Muscle layer of colon (tissue), 2 donors: ENCODE measurements at regions not wholly inside any gene's neighbourhood (a gene's known extent, or its start where the extent isn't known, plus 50 kb on each side); places are given as distances from the start of the nearest gene placed in this dataset.

ENCODE experiments used
- H3K27ac ChIP-seq: one replicate; pipeline ENCODE4 v1.7.0; 2013; ENCODE audit warnings: low read depth, mild to moderate bottlenecking, low read length, moderate library complexity
- H3K27me3 ChIP-seq, 2 donors: one replicate each; pipeline ENCODE4 v1.7.0; 2013; ENCODE audit warnings: low read length in 2 of 2, mild to moderate bottlenecking in 2 of 2; ENCODE audit not compliant: insufficient read depth in 2 of 2, control insufficient read depth in 1 of 2
- H3K36me3 ChIP-seq: one replicate; pipeline ENCODE4 v1.7.0; 2013; ENCODE audit warnings: mild to moderate bottlenecking, low read length; ENCODE audit not compliant: insufficient read depth
- H3K4me1 ChIP-seq: one replicate; pipeline ENCODE4 v1.7.0; 2013; ENCODE audit warnings: mild to moderate bottlenecking, low read length; ENCODE audit not compliant: insufficient read depth
- H3K4me3 ChIP-seq, 2 donors: one replicate each; pipeline ENCODE4 v1.7.0; 2013; ENCODE audit warnings: low read length in 2 of 2, low read depth in 1 of 2, mild to moderate bottlenecking in 1 of 2, moderate library complexity in 1 of 2
- H3K9ac ChIP-seq: one replicate; pipeline ENCODE4 v1.7.0; 2013; ENCODE audit warnings: low read length
- H3K9me3 ChIP-seq: one replicate; pipeline ENCODE4 v1.7.0; 2013; ENCODE audit warnings: mild to moderate bottlenecking, low read length
- donor health status: abdominal sarcoma.
- donor health status: Adenocarcinoma of cecum.

DNA sequence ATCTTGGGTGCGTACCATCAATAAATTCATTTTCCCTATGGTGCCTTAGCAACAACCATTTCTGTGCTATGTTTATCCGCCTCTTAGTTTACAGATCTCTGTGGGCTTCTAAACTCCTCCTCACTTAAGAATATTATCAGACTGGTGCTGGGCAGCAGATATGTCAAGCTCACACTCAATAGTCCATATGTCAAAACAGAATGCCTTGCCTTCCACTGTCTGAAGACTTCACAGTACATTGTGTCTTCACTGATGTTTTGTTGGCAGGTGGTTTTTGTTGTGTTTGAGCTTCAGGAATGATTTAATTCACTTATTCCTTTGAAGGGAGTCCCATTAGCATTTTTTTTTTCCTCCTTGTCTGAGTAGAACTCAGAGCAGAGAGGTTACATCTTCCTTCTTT is 419.6 kb downstream of the DNAJB9 start:
- H3K9ac ChIP-seq = no peak overlapping the region
- no peaks in the 10 kb centered on the region for H3K36me3 ChIP-seq
- no peak overlapping the region for H3K4me3 ChIP-seq
- H3K27me3 ChIP-seq = no peaks in the 10 kb centered on the region
- no peak overlapping the region for H3K27ac ChIP-seq
- H3K4me1 ChIP-seq = no peaks in the 10 kb centered on the region
- H3K9me3 ChIP-seq = no peaks in the 10 kb centered on the region

DNA sequence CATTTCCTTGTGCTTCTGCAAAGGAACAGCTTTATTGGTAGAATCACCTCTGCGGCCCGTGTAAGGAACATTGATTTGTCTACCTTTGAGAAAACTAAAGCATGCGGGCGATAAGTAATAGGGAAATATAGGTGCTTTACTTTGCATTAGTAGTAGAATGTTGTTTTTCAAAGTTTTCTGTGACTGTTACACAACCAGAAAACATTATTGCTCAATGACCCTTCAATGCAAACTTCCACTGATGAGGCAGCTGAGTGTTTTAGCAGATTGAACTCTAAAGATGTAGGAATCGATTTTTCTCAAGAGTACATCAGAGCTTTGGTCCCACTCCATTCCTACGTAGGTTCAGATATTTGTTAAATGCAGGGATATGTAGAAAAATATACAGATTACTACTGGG is 427.8 kb downstream of the DNAJB9 start:
- Histone ChIP-seq H3K36me3 (no peaks in the 10 kb centered on the region), H3K9me3 (no peaks in the 10 kb centered on the region), H3K4me1 (no peaks in the 10 kb centered on the region), H3K27ac (no peak overlapping the region), H3K9ac (no peak overlapping the region), H3K27me3 (no peaks in the 10 kb centered on the region), H3K4me3 (no peak overlapping the region)

GRCh38 chr7:109003742-109004141 is 434.1 kb downstream of the DNAJB9 start:
- H3K9ac ChIP-seq = no peak overlapping the region
- no peaks in the 10 kb centered on the region for H3K36me3 ChIP-seq
- no peak overlapping the region for H3K27ac ChIP-seq
- H3K27me3 ChIP-seq = no peaks in the 10 kb centered on the region
- no peaks in the 10 kb centered on the region for H3K4me1 ChIP-seq
- H3K4me3 ChIP-seq = no peak overlapping the region
- no peaks in the 10 kb centered on the region for H3K9me3 ChIP-seq

DNA sequence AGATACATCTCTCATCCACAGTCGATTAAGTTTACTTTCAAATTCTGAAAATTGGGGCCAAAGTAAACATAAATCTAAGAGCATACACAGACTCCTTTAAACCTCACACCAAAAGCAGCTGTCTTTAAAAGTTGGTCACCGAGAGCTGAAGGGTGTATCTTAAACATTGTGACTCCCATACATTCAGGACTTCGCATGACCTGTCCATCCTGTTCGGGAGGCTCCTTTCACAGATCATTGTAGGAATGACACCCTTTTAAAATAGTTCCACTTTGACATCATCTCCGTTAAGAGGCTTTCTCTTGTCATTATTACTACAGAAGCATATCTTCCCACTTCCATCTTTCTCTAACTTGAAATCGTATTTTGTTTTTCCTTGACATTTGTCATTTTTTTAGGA is 440.0 kb downstream of the DNAJB9 start:
- H3K27ac ChIP-seq = no peak overlapping the region
- no peaks in the 10 kb centered on the region for H3K4me1 ChIP-seq
- H3K27me3 ChIP-seq = no peaks in the 10 kb centered on the region
- no peaks in the 10 kb centered on the region for H3K9me3 ChIP-seq
- H3K4me3 ChIP-seq = no peak overlapping the region
- no peak overlapping the region for H3K9ac ChIP-seq
- H3K36me3 ChIP-seq = no peaks in the 10 kb centered on the region

DNA sequence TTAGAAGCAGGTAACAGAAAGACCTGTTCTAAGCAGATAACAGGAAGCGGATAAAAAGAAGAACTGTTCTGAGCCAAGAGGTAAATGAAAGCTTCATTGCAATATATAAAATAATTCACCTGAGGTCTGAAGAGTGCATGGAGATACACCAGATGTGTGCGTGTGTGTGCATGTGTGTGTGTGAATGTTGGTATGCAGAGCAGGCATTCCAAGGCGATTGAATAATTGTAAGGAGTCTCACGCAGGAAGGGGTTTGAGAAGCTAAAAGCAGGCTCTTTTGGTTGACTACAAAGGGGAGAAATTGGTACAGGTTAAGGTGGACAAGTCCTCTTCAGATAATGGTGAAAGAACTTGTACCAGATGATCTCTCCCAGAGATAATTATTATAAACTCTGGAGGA is 450.6 kb downstream of the DNAJB9 start:
- Histone ChIP-seq H3K4me3 (no peak overlapping the region), H3K9me3 (no peaks in the 10 kb centered on the region)

DNA sequence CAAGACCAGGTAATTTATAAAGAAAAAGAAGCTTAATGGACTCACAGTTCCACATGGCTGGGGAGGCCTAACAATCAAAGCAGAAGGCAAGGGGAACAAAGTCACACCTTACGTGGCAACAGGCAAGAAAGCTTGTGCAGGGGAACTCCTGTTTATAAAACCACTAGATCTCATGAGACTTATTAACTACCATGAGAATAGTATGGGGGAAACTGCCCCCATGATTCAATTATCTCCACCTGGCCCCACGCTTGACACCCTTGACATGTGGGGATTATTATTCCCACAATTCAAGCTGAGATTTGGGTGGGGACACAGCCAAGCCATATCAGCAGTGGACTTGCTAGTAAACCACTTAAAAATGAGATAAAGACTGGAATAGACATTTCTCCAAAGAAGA is 451.7 kb downstream of the DNAJB9 start:
- Histone ChIP-seq H3K36me3 (no peaks in the 10 kb centered on the region), H3K9ac (no peak overlapping the region), H3K4me1 (no peaks in the 10 kb centered on the region), H3K4me3 (no peak overlapping the region), H3K27me3 (no peaks in the 10 kb centered on the region), H3K9me3 (no peaks in the 10 kb centered on the region), H3K27ac (no peak overlapping the region)

More for the DNA sequence above, 450.6 kb downstream of the DNAJB9 start:
- Histone ChIP-seq H3K9ac (no peak overlapping the region), H3K4me1 (no peaks in the 10 kb centered on the region), H3K36me3 (no peaks in the 10 kb centered on the region), H3K27me3 (no peaks in the 10 kb centered on the region), H3K27ac (no peak overlapping the region)

GRCh38 chr7:109029866-109030265 is 460.2 kb downstream of the DNAJB9 start:
- H3K9me3 ChIP-seq = no peaks in the 10 kb centered on the region
- H3K9ac ChIP-seq = no peak overlapping the region
- no peak overlapping the region for H3K4me3 ChIP-seq
- no peak overlapping the region for H3K27ac ChIP-seq
- no peaks in the 10 kb centered on the region for H3K27me3 ChIP-seq
- no peaks in the 10 kb centered on the region for H3K4me1 ChIP-seq
- no peaks in the 10 kb centered on the region for H3K36me3 ChIP-seq

DNA sequence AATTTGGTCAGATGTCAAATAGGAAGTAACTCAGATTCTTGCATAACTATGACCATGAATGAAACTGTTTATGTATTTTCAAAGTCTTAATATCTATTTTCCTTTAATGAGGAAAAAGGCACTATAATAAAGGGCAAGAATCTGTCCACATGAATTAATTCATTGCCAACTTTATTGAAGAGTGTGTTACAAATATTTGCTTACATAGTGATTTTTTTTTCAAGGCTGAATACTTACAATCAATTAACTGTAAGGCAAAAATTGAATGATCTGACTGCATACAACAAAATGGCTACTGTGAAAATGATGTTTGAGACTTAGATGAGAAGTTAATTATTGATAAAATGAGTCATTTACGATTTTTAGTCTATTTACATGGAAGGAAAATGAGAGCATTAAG is 475.0 kb downstream of the DNAJB9 start:
- Histone ChIP-seq H3K27me3 (no peaks in the 10 kb centered on the region), H3K36me3 (no peaks in the 10 kb centered on the region), H3K4me3 (no peak overlapping the region), H3K9ac (no peak overlapping the region), H3K27ac (no peak overlapping the region), H3K4me1 (no peaks in the 10 kb centered on the region), H3K9me3 (no peaks in the 10 kb centered on the region)

DNA sequence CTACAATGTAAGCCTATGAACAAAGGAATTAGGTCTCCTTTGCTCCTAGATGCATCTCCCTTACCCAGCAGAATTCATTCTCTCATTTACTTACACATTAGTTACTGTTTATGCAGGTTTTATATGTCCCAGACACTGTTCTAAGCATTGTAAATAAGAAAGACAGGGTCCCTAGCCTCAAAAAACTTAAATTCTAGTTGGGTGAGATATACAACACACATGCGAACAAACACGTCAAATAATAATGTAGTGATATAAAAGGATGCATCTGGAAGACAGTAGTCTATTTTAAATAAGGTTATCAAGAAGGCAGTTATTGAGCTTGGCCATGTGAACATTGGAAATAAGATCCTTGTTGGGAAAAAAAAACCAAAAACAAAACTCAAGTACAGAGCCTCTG is 479.7 kb downstream of the DNAJB9 start:
- Histone ChIP-seq H3K9ac (no peak overlapping the region), H3K27me3 (no peaks in the 10 kb centered on the region), H3K4me3 (no peak overlapping the region), H3K9me3 (no peaks in the 10 kb centered on the region), H3K27ac (no peak overlapping the region), H3K36me3 (no peaks in the 10 kb centered on the region), H3K4me1 (no peaks in the 10 kb centered on the region)

- Histone ChIP-seq H3K9me3 (no peaks in the 10 kb centered on the region), H3K36me3 (no peaks in the 10 kb centered on the region), H3K27me3 (no peaks in the 10 kb centered on the region), H3K9ac (no peak overlapping the region), H3K27ac (no peak overlapping the region), H3K4me1 (no peaks in the 10 kb centered on the region), H3K4me3 (no peak overlapping the region)
Measured at GRCh38 chr7:109059089-109059488, 489.4 kb downstream of the DNAJB9 start.

DNA sequence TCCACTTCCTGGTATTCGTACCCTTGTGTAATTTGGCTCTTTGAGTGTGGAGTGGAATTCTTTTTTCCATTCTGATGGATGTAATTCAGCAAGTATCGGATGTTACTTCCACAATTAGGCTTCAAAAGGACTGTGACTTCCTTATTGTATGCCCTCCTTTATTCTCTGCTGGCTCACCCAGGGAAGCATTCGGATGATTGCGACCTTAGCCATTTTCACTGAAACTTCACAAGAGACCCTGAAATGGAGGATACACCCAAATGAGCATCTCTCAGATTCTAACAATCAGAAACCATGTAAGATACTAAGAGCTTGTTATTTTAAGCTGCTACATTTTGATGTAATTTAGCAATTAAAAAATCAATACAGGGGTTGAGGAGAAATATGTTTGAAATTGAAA is 493.1 kb downstream of the DNAJB9 start:
- H3K4me1 ChIP-seq = no peaks in the 10 kb centered on the region
- no peak overlapping the region for H3K9ac ChIP-seq
- H3K27me3 ChIP-seq = no peaks in the 10 kb centered on the region
- no peaks in the 10 kb centered on the region for H3K36me3 ChIP-seq
- H3K9me3 ChIP-seq = no peaks in the 10 kb centered on the region
- H3K4me3 ChIP-seq = no peak overlapping the region
- H3K27ac ChIP-seq = no peak overlapping the region

- H3K9ac ChIP-seq = no peak overlapping the region
- H3K27me3 ChIP-seq = no peaks in the 10 kb centered on the region
- no peaks in the 10 kb centered on the region for H3K4me1 ChIP-seq
- no peak overlapping the region for H3K4me3 ChIP-seq
- H3K36me3 ChIP-seq = no peaks in the 10 kb centered on the region
- no peak overlapping the region for H3K27ac ChIP-seq
- H3K9me3 ChIP-seq = no peaks in the 10 kb centered on the region
Measured at GRCh38 chr7:109073543-109073942, 503.9 kb downstream of the DNAJB9 start.
